Left cardiac atrium (tissue), 4 donors: ENCODE measurements at regions not wholly inside any gene's neighbourhood (a gene's known extent, or its start where the extent isn't known, plus 50 kb on each side); places are given as distances from the start of the nearest gene placed in this dataset.

Source experiments
- ATAC-seq, 2 donors: fragments of 200-7000 bp; cut with Tn5 transposase; one replicate each; pipeline ENCODE4 v1.9.1; 2020; ENCODE audit warnings: mild to moderate bottlenecking in 2 of 2, moderate library complexity in 2 of 2
- DNase-seq: peaks from one replicate; pipeline ENCODE4 v3.0.0-alpha.2; 2020
- intact Hi-C, 2 donors: fragments of 100-400 bp; cut with DNase I; formaldehyde crosslinking; loops; one replicate each; pipeline versions ENCODE4 v1.14.1 to v1.15.1; 2022 to 2023
- donor health status: DM: no; HTN: yes; CAD: no.
- donor health status: DM: no; HTN: yes; CAD: no; lungs with severe emphysema.
- donor health status: DM: yes; HTN: yes; CAD: no.
- donor health status: Dilated cardiomyopathy.

DNA sequence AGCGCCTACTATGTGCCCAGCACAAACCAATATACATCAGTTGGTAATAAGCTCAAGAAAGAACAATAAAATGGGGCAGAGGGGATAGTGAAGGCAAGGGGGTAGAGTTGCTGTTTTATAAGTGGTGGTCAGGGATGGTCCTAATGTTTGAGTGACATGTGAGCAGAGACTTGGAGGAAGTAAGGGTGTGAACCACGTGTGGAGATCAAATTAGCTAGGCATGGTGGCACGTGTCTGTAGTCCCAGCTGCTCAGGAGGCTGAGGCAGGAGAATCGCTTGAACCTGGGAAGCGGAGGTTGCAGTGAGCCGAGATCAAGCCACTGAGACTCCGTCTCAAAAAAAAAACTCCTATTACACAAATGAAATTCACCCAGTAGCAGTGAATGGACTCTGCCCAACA, 56.5 kb downstream of the IRX6 start:
- intact Hi-C loops, result no loop called here
- DNase-seq (no peak), ATAC-seq (no peak)

DNA sequence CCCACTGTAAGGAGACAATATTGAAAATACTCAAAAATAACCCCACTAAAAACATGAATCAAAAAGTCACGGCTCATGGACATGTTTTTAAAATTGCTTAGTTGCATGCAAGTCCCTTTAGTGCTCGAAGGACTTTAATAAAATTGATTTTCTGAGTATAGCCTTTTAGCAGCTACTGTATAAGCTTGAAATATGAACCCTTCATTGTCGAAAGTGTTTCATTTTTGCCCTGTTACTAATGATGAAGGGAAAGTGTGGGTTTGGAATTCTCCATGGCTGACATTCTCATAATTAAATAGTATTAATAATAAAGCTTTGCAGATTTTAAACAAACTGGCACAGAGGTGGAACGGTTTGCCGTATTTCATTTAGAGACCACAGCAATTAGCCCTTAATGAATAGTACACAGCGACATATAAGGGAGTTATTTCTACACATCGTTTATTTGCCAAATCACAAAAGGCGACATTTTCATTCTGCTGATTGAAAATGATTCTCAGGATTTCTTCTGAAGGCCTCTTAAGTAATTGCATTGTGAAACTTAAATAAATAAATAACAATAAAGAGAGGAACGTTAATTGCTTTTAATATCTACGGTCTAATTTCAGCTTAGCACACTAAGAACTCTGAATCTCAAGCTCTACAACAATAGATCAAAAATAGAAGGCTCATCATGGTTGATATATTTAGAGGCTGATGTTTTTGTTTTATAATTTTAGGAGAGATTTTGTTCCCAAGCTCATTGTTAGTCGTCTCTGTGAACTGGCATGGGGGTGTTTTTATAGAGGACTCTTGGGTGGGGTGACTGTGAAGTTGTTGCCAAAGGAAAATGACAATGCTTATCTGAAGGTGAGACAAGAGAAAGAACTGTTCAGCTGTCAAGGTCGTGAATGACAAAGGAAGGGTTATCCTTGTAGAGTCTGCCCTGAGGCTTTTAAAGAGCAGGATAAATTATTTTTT, 60.6 kb downstream of the IRX6 start:
- ATAC-seq (peak; percentile 32 to 71), DNase-seq (no peak)
- intact Hi-C loops, result no loop called here

DNA sequence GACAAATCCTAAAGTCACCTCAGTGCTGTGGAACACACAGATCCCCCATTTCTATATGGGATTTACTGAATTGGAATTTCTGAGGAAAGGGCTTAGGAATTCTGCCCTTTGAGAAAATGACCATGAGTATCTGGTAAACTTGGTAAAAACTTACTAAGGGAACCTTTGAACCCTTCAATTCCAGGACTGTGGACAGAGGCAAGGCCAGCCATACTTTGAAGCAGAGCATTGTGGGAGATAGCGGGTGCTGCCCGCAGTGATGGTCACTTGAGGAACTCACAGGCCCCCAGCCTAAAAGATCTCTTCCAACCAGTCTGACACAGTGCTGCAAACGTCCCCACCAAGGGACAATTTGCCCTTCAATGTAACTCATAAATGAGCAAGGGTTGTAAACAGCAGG, 61.4 kb downstream of the IRX6 start:
- intact Hi-C loops, result no loop called here
- ATAC-seq (no peak), DNase-seq (no peak)

DNA sequence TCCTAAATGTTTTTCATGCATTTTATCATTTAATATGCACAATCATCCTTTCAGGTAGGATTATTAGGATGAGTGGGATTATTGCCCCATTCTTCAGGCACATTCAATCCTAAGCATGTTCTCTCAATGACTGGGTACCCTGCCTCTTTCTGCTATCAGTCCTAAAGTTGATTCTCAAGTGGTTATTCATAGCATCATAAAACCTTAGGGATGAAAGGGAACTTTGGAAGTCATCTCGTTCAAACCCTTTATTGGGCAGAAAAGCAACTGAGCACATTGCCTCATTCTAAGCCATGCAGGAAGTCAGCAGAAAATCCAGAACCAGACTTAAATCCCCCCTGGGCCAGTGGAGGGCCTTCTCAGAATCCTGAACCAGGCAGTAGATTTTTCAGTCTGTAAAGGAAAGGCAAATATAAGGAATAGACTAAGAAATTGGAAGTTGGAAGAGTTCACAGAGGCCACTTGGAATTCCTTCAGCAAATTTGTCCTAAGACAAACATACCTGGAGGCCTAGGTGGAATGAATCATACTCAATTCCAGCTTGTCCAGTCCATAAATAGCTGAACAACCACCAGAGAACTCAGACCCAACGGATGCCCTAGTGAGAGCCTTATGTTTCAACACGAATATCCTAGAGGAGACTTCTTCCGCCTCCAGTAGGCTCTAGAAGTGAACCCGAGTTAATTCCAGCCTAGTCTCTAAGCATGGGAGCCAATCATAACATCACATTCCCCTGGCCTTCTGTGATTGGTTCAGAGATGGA, 62.7 kb downstream of the IRX6 start:
- intact Hi-C loops, result no loop called here
- no peak for DNase-seq
- no peak for ATAC-seq

DNA sequence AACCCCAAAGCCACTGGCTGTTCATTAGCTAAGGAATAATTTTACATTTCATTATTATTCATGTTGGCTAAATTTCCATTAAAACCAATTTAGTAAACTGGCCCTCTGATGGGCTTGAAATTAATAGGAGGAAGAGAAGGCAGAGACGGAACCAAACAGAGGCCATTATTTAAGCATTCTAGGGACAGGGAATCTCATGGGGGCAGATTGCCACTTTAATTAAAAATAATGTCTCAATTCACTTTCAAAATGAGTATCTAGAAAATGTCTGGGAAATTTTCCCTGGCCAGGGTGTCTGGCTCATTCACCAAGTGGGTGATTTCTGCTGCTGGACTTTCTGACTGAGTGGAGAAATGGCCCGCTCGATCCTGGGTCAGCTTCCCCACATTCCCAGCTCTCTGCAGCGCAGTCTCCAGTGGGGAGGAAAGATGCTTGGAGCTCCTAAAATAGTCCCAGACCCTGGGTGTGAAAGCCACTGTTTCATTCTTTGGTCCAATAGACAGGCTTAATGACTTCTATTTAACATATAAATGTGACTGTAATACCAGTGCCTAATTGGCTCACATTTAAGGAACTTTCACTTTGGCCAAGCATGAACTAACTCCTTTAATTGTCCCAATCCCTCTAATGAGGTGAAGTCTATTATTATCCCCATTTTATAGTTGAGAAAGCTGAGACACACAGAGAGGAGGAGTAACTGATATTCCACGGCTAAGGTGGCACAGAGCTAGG, 64.3 kb downstream of the IRX6 start:
- DNase-seq (no peak), ATAC-seq (no peak)
- intact Hi-C loops, result no loop called here

DNA sequence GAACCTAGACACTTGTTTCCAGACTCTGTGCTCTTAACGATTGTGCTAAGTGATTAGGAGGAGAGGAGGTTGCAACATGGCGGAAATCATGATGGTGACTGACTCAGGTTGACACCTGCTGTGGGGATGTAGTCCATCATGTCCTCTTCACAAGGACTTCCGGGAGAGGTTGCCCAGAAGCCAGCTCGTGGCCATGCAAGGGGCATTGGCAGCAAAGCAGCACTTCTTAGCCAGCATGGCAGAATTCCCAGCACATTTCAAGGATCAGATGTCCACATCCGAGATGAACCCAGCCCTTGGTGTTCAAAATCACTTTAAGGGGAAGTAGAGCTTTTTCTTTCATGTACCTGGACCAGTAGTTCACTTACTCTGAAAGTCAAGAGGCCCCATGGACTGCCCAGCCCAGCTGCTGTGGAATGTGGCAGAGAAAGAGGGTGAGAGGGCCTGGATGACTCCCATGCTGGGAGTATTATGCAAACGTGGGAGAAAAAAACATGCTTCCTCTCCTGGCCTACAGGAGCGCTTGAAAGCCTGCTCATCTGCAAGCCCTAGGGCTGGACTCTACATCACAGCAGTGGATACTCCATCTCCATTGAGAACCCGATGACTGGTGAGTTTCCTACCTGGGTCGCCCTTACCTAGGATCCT, 65.5 kb downstream of the IRX6 start:
- intact Hi-C loops, result no loop called here
- peak; percentile 55 to 71 for ATAC-seq
- DNase-seq, result peak; percentile 30

DNA sequence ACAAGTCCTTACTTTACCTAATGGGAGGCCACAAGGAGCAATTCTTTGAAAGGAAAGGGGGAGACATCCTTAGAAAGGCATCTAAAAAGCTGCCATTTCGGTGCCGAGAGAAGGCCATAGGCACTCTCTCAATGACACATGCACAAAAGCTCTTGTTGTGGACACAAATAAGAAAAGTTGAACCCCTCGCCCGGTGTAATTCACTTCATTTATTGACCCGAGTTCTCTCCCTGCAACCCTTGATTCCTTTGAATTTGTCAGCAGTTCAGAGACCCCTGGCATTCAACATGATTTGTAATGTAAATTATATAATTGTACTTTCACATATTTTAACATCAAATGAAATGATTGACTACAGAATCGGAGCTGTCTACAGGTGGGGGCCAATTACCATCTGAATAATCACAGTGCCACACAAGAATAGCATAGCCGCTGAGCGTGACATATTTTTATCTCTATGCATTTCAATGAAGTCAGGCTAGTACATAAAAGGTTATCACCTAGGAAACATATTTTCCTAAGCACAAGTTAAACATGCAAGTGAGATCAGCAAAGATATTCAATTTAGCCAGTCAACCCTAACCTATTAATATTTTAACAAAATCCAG, 66.7 kb downstream of the IRX6 start:
- DNase-seq, result no peak
- intact Hi-C loops, result no loop called here
- no peak for ATAC-seq

DNA sequence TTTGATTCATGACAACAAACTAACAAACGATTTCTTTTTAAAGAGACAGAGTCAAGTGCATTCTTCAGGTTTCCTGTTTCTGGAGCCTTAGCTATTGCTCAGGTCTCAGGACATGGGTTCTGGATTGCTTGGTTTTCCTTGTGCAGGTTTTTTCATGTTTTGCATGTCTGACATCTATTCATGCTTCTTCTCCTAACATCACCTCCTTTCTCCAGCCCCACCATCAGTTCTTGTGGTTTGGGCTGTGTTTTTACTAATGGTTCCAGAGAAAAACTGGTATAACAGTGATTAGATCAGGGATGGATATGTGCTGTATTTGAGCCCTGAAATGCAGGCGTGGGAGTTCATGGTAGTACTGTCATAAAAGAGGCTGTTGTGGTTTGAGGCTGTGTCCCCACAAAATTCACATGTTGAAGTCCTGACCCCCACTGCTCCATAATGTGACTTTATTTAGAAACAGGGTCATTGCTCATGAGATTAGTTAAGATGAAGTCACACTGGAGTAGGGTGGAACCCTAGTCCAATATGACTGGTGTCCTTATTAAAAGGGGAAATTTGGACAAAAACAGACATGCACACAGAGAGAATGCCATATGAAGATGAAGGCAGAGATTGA, 67.9 kb downstream of the IRX6 start:
- ATAC-seq (no peak), DNase-seq (no peak)
- intact Hi-C loops, result no loop called here

DNA sequence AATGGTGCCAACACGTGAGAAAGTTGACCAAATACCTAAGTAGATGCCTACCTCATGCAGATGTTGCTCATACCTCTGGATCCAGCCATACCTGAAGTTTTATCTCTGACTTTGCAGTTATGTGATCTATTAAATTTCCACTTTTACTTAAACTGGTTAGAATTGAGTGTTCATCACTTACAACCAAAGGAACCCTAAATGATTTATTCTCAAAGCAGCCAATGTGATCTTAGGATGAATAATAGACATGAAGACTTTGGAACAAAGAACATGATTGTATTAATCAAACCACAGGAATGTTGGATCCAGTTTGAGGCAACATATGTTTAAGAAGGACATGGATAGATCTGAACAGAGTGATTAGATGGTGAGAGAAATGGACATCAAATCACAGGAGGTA, 68.7 kb downstream of the IRX6 start:
- intact Hi-C loops, result no loop called here
- ATAC-seq (no peak), DNase-seq (no peak)

DNA sequence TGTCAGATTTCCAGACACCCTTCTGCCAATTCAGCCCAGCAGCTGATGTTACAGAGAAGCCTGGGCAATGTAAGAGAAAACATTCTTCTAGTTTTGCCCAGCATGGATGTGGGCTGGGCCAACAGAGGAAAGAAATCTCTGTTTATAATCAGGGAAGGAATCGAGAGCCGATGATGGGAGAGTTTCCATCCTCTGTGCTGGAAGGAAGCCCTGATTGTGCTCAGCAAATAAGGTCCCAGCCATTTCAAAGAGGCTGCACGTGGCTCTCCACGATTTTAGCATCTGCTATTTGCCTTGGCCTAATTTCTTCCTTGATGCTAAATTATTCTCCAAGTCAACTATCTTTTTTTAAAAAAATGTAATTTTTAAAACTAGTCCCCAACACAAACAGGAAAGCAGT, 70.0 kb downstream of the IRX6 start:
- ATAC-seq (no peak), DNase-seq (peak; percentile 34)
- intact Hi-C loops, result no loop called here

DNA sequence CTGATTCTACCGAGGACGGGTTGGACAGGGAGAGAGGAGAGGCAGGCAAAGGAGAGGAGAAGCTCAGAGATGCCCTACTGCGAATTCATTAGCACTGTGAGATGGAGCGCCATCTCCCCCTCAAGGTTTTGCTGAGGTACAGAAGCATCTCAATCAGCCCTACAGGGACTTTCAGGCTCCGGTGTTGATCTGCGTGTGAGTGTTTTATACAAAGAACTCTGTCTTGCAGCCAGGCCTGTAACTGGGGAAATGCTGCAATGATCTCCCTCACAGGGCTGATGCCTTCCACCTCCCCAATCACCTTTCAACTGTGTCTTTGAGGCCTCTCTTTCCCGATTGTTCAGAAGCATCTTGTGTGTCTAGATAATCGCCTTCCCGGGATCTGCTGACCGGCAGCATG, 74.8 kb downstream of the IRX6 start:
- DNase-seq (no peak), ATAC-seq (no peak)
- intact Hi-C loops, result no loop called here

DNA sequence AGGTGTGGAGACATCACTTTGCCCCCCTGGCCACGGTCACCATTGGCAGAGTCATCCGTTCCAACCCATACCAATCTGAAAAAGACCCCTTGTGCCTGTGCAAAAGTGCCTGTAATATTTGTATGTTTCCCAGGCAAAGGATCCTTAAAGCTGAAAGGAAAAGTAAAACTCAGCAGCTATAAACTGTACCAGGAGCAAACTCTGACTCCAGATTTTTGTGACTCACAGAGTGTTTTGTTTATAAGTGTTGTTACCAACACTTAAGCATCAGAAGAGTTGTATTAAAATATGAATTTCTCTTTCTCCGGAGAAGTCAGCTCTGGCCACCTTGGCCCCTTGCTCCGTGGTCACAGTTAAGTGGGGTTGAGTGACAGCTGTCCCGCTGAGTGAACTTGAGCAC, 75.9 kb downstream of the IRX6 start:
- no peak for DNase-seq
- ATAC-seq, result no peak
- intact Hi-C loops, result no loop called here

DNA sequence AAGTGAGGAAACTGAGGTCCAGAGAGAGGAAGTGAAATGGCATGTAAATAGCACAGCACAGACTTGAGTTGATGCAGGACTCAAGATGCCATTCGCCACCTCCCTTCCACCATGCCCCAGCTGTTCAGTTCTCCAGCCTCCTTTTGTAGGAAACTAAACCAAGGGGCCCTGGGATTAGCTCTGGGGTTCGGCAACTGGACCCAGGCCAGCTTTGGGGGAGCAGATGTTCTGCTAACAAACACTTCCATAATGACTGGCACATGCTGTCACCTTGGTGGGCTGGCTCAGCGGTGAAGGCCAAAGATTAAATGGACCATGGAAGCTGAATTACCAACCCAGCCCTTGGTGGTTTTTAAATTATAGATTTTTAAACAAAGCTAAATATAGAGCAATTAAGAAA, 77.0 kb downstream of the IRX6 start:
- no peak for ATAC-seq
- intact Hi-C loops, result no loop called here
- DNase-seq, result no peak

DNA sequence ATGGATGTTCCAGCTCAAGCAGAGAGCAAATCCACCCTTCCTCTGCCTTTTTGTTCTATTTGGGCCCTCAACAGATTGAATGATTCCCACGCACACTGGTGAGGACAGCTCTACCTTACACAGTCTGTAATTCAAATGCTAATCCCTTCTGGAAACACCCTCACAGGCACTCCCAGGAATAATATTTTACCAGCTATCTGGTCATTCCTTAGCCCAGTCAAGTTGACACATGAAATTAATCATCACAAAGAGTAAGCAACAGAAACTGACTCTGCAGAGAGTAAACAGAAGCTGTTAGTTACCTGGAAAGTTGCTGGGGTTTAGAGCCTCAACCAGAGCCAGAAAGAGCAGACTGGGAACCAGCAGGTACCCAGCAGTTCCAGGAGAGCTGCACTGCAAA, 75.5 kb upstream of the MMP2 start:
- ATAC-seq (no peak), DNase-seq (no peak)
- intact Hi-C loops, result no loop called here

DNA sequence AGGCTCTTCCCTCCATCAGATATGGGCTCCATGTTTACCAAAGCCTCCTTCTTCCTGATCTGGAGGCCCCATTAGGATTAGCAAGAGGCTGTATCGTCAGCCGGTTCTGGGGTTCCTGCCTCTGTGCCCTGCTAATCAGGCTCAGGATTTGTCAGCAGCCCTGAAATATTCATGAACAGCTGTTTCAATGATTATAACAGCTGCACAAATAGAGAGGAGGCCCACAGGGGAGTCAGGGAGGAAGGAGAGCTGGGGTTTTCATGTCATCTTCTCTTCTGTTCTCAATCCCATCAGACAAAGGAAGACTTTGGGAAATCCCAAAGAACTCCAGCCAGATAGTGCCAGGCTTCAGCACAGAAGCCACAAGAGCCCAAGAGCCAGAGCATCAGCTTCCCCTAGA, 72.3 kb upstream of the MMP2 start:
- ATAC-seq (no peak), DNase-seq (no peak)
- intact Hi-C loops, result no loop called here

DNA sequence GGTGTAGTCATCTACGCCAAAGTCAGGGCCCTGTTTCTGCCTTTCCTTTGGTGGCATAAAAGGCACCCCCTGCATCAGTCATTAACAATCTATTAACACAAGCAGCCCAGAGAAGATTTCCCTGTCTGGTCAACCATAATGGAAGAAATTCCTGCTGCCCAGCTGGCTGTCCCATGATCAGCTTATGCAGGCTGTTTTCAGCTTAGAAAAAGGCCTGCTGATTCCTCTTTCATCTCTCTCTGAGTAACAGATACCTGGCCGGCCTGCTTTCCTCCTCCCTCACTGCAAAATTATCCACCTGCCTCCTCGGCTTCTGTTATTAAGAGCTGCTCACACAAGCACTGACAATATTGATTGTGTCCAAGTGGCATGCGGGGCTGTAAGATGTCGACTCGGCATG, 70.3 kb upstream of the MMP2 start:
- intact Hi-C loops, result no loop called here
- ATAC-seq, result no peak
- DNase-seq, result no peak

DNA sequence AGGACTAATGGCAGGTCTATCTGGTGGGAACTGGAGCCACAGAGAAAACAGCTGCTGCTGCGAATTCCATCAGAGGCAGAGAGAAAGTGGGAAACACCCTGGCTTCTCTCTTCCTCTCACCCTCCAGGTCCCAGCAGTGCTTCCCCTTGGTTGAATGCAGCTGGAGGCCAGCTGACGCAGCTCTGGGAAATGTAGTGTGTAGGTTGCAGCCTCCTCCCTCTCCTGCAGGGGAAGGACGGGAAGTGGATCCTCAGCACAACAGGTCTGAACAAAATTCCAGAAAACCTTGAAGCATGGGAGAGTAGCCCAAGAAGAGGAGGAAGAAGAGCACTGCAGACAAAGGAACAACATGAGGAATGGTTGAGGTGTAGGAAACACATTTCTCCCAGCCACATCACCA, 67.8 kb upstream of the MMP2 start:
- DNase-seq, result no peak
- ATAC-seq, result no peak
- intact Hi-C loops, result no loop called here

DNA sequence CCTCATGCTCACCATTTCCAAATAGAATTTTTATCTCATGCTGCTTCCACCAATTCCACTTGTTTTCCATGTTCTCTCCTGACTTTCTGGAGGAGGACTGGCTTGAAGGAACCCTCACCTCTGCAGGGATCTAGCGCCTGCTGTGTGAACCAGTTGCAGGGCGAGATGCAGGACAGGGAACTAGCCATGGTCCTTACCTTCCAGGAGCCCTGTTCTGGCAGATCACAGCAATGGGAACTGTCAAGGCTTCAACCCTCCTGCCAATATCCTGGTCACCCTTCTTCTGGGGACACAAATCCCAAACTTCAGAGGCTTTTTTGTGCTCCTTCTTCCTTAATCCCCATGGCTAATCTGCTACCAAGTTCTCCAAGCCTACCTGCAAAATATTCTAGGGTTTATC, 60.4 kb upstream of the MMP2 start:
- intact Hi-C loops, result no loop called here
- DNase-seq, result no peak
- no peak for ATAC-seq

DNA sequence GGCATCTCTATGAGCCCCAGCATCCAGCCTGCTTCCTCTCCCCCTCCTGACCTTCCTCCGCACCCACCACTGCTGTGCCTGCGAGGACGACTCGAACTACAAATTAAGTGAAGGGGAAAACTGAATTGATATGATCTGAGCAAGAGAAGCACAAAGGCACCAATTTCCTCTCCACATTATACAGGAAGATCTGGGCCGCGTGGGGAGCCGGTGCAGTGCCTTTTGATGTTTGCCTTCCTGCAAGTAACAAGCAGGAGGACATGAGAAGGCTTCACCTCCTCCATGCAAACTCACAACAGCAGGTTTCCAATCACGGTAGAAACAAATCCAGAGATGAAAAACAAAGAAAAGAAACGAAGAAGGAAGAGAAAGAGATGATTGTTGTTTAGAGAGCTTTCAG, 57.8 kb upstream of the MMP2 start:
- no peak for ATAC-seq
- DNase-seq, result no peak
- intact Hi-C loops, result no loop called here
